H1 (cell line): ENCODE measurements at regions not wholly inside any gene's neighbourhood (a gene's known extent, or its start where the extent isn't known, plus 50 kb on each side); places are given as distances from the start of the nearest gene placed in this dataset.
"Not testable (repeated sequence)": the region's sequence is repeated elsewhere in the genome, so short reads cannot be mapped to it uniquely, and the experiment has no call there.

Experiments
- CTCF ChIA-PET: fragments of 300-600 bp; sonication (Branson Sonifier 250); formaldehyde crosslinking; loops from one replicate; lab custom pipeline; 2021; ENCODE audit not compliant: partially characterized antibody; lab: Charles Lee
- POLR2A ChIA-PET: fragments of 300-600 bp; sonication (Branson Sonifier 250); formaldehyde crosslinking; loops from one replicate; lab custom pipeline; 2021; ENCODE audit warnings: inconsistent platforms; ENCODE audit not compliant: partially characterized antibody; lab: Charles Lee
- DNase-seq, 2 experiments: peaks; one replicate each; pipeline versions ENCODE4 v3.0.0 to v3.0.0-alpha.2; 2010 to 2022; ENCODE audit warnings: low spot score in 2 of 2, low read depth in 1 of 2, mixed read lengths in 1 of 2
- FAIRE-seq: peaks from 2 replicates; lab custom pipeline; 2011; peaks lifted over from hg19 to GRCh38; lab: Jason Lieb, UNC
- H2AFZ ChIP-seq: 2 replicates; pipeline ENCODE4 v1.8.1; 2012; ENCODE audit warnings: low read length, inconsistent platforms
- H2AK5ac ChIP-seq: 2 replicates; pipeline ENCODE4 v1.6.1; 2013; ENCODE audit warnings: low read depth, low read length
- H2BK120ac ChIP-seq: replicated peaks from 2 replicates; pipeline ENCODE3; 2013; ENCODE audit warnings: low read depth, low read length, inconsistent platforms
- H2BK12ac ChIP-seq: 2 replicates; pipeline ENCODE4 v1.6.1; 2013; ENCODE audit warnings: low read depth, low read length
- H2BK15ac ChIP-seq: 2 replicates; pipeline ENCODE4 v1.6.1; 2013; ENCODE audit warnings: low read length
- H2BK20ac ChIP-seq: 2 replicates; pipeline ENCODE4 v1.6.1; 2013; ENCODE audit warnings: low read length
- H2BK5ac ChIP-seq: 2 replicates; pipeline ENCODE4 v1.6.1; 2013; ENCODE audit warnings: low read depth, low read length
- H3K14ac ChIP-seq: 2 replicates; pipeline ENCODE4 v1.6.1; 2013; ENCODE audit warnings: inconsistent platforms; ENCODE audit not compliant: insufficient read length
- H3K18ac ChIP-seq: 2 replicates; pipeline ENCODE4 v1.6.1; 2013; ENCODE audit warnings: low read length; ENCODE audit errors: extremely low read depth
- H3K23ac ChIP-seq: 2 replicates; pipeline ENCODE4 v1.6.1; 2013; ENCODE audit warnings: inconsistent platforms; ENCODE audit not compliant: insufficient read length
- H3K23me2 ChIP-seq: 2 replicates; pipeline ENCODE4 v1.6.1; 2013; ENCODE audit warnings: low read depth, low read length
- H3K27ac ChIP-seq: 2 replicates; pipeline ENCODE4 v1.6.1; 2011; ENCODE audit warnings: low read depth, low read length, inconsistent platforms
- H3K27me3 ChIP-seq, 4 experiments: replicated peaks in 1 of 4; 1 replicate in 1 of 4; 2 replicates in 3 of 4; pipeline versions ENCODE4 v1.6.1 to v1.8.1; 2011 to 2013; ENCODE audit warnings: low read length in 3 of 4, mild to moderate bottlenecking in 3 of 4, inconsistent platforms in 2 of 4, mixed read lengths in 2 of 4, moderate library complexity in 1 of 4; ENCODE audit not compliant: control insufficient read depth in 3 of 4, insufficient read depth in 3 of 4; ENCODE audit errors: extremely low read depth in 1 of 4
- H3K36me3 ChIP-seq, 4 experiments: 2 replicates each; pipeline versions ENCODE4 v1.6.1 to v1.8.1; 2011 to 2013; ENCODE audit warnings: mild to moderate bottlenecking in 4 of 4, low read length in 3 of 4, moderate library complexity in 2 of 4, control low read depth in 1 of 4, inconsistent platforms in 1 of 4; ENCODE audit not compliant: insufficient read depth in 4 of 4, control insufficient read depth in 2 of 4
- H3K4ac ChIP-seq: replicated peaks from 2 replicates; pipeline ENCODE3; 2013; ENCODE audit warnings: low read length, low read depth, mixed read lengths, inconsistent platforms; ENCODE audit not compliant: insufficient read length
- H3K4me1 ChIP-seq, 4 experiments: replicated peaks in 1 of 4; 1 replicate in 1 of 4; 2 replicates in 3 of 4; pipeline versions ENCODE4 v1.6.1 to v1.8.1; 2011 to 2013; ENCODE audit warnings: low read length in 3 of 4, inconsistent platforms in 2 of 4, mixed read lengths in 1 of 4; ENCODE audit not compliant: insufficient read depth in 4 of 4, control insufficient read depth in 3 of 4
- H3K4me2 ChIP-seq, 2 experiments: 2 replicates each; pipeline versions ENCODE4 v1.6.1 to v1.8.1; 2011 to 2013; ENCODE audit warnings: low read depth in 2 of 2, low read length in 2 of 2, control low read depth in 1 of 2, inconsistent platforms in 1 of 2, mild to moderate bottlenecking in 1 of 2; ENCODE audit not compliant: insufficient read depth in 1 of 2
- H3K4me3 ChIP-seq, 4 experiments: fragments of 200-600, 300-600 bp in 1 of 4; sonication (generic), shearing (Covaris generic), sonication (Bioruptor Twin) in 1 of 4; 2 replicates each; pipeline versions ENCODE4 v1.5.1 to v1.8.1; 2011 to 2016; ENCODE audit warnings: low read length in 4 of 4, low read depth in 3 of 4, control low read depth in 2 of 4, inconsistent platforms in 2 of 4, mild to moderate bottlenecking in 2 of 4, mixed read lengths in 1 of 4, moderate library complexity in 1 of 4; ENCODE audit not compliant: insufficient read depth in 2 of 4; ENCODE audit errors: extremely low read depth in 1 of 4
- H3K56ac ChIP-seq: replicated peaks from 2 replicates; pipeline ENCODE3; 2013; ENCODE audit warnings: low read depth, mild to moderate bottlenecking, mixed read lengths, low read length, inconsistent platforms; ENCODE audit not compliant: insufficient read length
- H3K79me1 ChIP-seq: 2 replicates; pipeline ENCODE4 v1.6.1; 2013; ENCODE audit warnings: low read depth, low read length, control low read depth
- H3K79me2 ChIP-seq, 2 experiments: 2 replicates each; pipeline versions ENCODE4 v1.6.1 to v1.8.1; 2012 to 2013; ENCODE audit warnings: low read length in 2 of 2, mild to moderate bottlenecking in 2 of 2, inconsistent platforms in 1 of 2; ENCODE audit not compliant: insufficient read depth in 2 of 2, control insufficient read depth in 1 of 2
- H3K9ac ChIP-seq, 4 experiments: replicated peaks in 1 of 4; 1 replicate in 1 of 4; 2 replicates in 3 of 4; pipeline versions ENCODE4 v1.6.1 to v1.8.1; 2011 to 2013; ENCODE audit warnings: low read depth in 3 of 4, low read length in 3 of 4, control low read depth in 2 of 4, mild to moderate bottlenecking in 2 of 4, moderate library complexity in 2 of 4, inconsistent platforms in 1 of 4; ENCODE audit errors: extremely low read depth in 1 of 4
- H3K9me3 ChIP-seq, 2 experiments: 2 replicates each; pipeline versions ENCODE4 v1.6.1 to v1.8.1; 2012 to 2013; ENCODE audit warnings: mild to moderate bottlenecking in 2 of 2, moderate library complexity in 2 of 2, control low read depth in 1 of 2, inconsistent platforms in 1 of 2, low read depth in 1 of 2, low read length in 1 of 2, mixed read lengths in 1 of 2; ENCODE audit not compliant: insufficient read depth in 2 of 2
- H4K20me1 ChIP-seq, 2 experiments: replicated peaks in 1 of 2; 2 replicates each; pipeline versions ENCODE3 to v1.8.1; 2011 to 2013; ENCODE audit warnings: inconsistent platforms in 2 of 2, low read length in 2 of 2, mild to moderate bottlenecking in 1 of 2; ENCODE audit not compliant: insufficient read depth in 2 of 2, control insufficient read depth in 1 of 2
- H4K5ac ChIP-seq: 2 replicates; pipeline ENCODE4 v1.6.1; 2013; ENCODE audit warnings: low read length, low read depth, mixed read lengths, inconsistent platforms; ENCODE audit not compliant: insufficient read length
- H4K8ac ChIP-seq: 2 replicates; pipeline ENCODE4 v1.8.0; 2013; ENCODE audit warnings: mild to moderate bottlenecking, moderate library complexity, low read length, inconsistent platforms; ENCODE audit not compliant: insufficient read depth; ENCODE audit errors: extremely low read depth
- H4K91ac ChIP-seq: replicated peaks from 2 replicates; pipeline ENCODE3; 2013; ENCODE audit warnings: low read length, mixed read lengths, inconsistent platforms; ENCODE audit not compliant: insufficient read length
- WGBS, 2 experiments: shearing (Covaris generic) in 1 of 2; methylation state at CpG; one replicate each; pipeline versions ENCODE4 v1.1.6 to v1.1.7; 2013 to 2015; ENCODE audit warnings: low lambda C conversion rate in 2 of 2, mixed read lengths in 2 of 2, inconsistent platforms in 1 of 2, low coverage in 1 of 2, missing lambda C conversion rate in 1 of 2; ENCODE audit not compliant: insufficient replicate concordance in 2 of 2, insufficient coverage in 1 of 2, insufficient read length in 1 of 2; ENCODE audit errors: extremely low coverage in 1 of 2, missing lambda C conversion rate in 1 of 2; 5-methylcytosine and 5-hydroxymethylcytosine counted together

DNA sequence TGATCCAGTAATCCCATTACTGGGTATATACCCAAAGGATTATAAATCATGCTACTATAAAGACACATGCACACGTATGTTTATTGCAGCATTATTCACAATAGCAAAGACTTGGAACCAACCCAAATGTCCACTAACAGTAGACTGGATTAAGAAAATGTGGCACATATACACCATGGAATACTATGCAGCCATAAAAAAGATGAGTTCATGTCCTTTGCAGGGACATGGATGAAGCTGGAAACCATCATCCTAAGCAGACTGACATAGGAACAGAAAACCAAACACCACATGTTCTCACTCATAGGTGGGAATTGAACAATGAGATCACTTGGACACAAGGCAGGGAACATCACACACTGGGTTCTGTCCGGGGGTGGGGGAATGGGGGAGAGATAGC lies 277.1 kb downstream of the COG6 start:
- H4K20me1 ChIP-seq, H3K79me1 ChIP-seq, H4K8ac ChIP-seq, H3K23me2 ChIP-seq, H3K18ac ChIP-seq, H3K27me3 ChIP-seq, H3K4me2 ChIP-seq, H3K23ac ChIP-seq, FAIRE-seq, H3K36me3 ChIP-seq, DNase-seq, H3K56ac ChIP-seq, H3K4me1 ChIP-seq, H4K91ac ChIP-seq, H3K9ac ChIP-seq, H2AFZ ChIP-seq, H3K27ac ChIP-seq, H2AK5ac ChIP-seq, POLR2A ChIA-PET, H3K9me3 ChIP-seq, H2BK12ac ChIP-seq, H2BK15ac ChIP-seq, H2BK20ac ChIP-seq, H3K14ac ChIP-seq, H3K4ac ChIP-seq, H2BK120ac ChIP-seq, H4K5ac ChIP-seq, H3K4me3 ChIP-seq, H2BK5ac ChIP-seq, H3K79me2 ChIP-seq, CTCF ChIA-PET: not testable (repeated sequence)
- 87% methylated on average over 2 of the region's 2 CpGs; no CpG with 5 or more reads in 1 of the 2 experiments for WGBS, 2 experiments
